ENCODE measurements at regions not wholly inside any gene's neighbourhood (a gene's known extent, or its start where the extent isn't known, plus 50 kb on each side); places are given as distances from the start of the nearest gene placed in this dataset.

GRCh38 chr1:98427664-98428063 lies 233.9 kb upstream of the SNX7 start:
- POLR2A ChIA-PET, result no interaction called here
- no peak for DNase-seq (ENCODE audit: extremely low spot score)
- TF ChIP-seq ZNF384 (IDR thresholded peaks at IDR 0.05), result no peak
- TF ChIP-seq ELF4 (IDR thresholded peaks at IDR 0.05), result no peak
- TF ChIP-seq FOXK2 (IDR thresholded peaks at IDR 0.05), result no peak
- TF ChIP-seq BHLHE40 (IDR thresholded peaks at IDR 0.05; ENCODE audit: borderline replicate concordance), result no peak
- no peak for TF ChIP-seq HDGF (IDR thresholded peaks at IDR 0.05; ENCODE audit: borderline replicate concordance)
- TF ChIP-seq TARDBP (IDR thresholded peaks at IDR 0.05), result no peak
- TF ChIP-seq PKNOX1 (IDR thresholded peaks at IDR 0.05), result no peak
- no peak for TF ChIP-seq LEF1 (IDR thresholded peaks at IDR 0.05; ENCODE audit: borderline replicate concordance)
- TF ChIP-seq NFRKB (IDR thresholded peaks at IDR 0.05), result no peak
- TF ChIP-seq L3MBTL2 (conservative IDR thresholded peaks at IDR 0.05), result no peak
- TF ChIP-seq SP1 (IDR thresholded peaks at IDR 0.05), result no peak
- no peak for TF ChIP-seq CTBP1 (IDR thresholded peaks at IDR 0.05; ENCODE audit: borderline replicate concordance)
- TF ChIP-seq FOXA1 (IDR thresholded peaks at IDR 0.05), result no peak
- no peak for TF ChIP-seq FOXM1 (IDR thresholded peaks at IDR 0.05; ENCODE audit: borderline replicate concordance)
- TF ChIP-seq SUZ12 (IDR thresholded peaks at IDR 0.05), result no peak
- no peak for TF ChIP-seq ARNT (IDR thresholded peaks at IDR 0.05)
- CTCF ChIA-PET, result no interaction called here

- POLR2A ChIA-PET, result interaction anchor here (1.0 kb wide), 1 partner anchor 13 kb away, joined by 3 read pairs; no protein-coding TSS in a partner anchor
- TF ChIP-seq LEF1 (IDR thresholded peaks at IDR 0.05; ENCODE audit: borderline replicate concordance) (no peak), ZNF384 (IDR thresholded peaks at IDR 0.05) (no peak), CTBP1 (IDR thresholded peaks at IDR 0.05; ENCODE audit: borderline replicate concordance) (no peak), BHLHE40 (IDR thresholded peaks at IDR 0.05; ENCODE audit: borderline replicate concordance) (no peak), SUZ12 (IDR thresholded peaks at IDR 0.05) (no peak), PKNOX1 (IDR thresholded peaks at IDR 0.05) (no peak), FOXK2 (IDR thresholded peaks at IDR 0.05) (no peak)
Observed at GRCh38 chr1:98426092-98426491, 235.4 kb upstream of the SNX7 start.

GRCh38 chr1:98422816-98423215 lies 238.7 kb upstream of the SNX7 start:
- TF ChIP-seq CTBP1 (IDR thresholded peaks at IDR 0.05; ENCODE audit: borderline replicate concordance) (no peak), SP1 (IDR thresholded peaks at IDR 0.05) (no peak), FOXM1 (IDR thresholded peaks at IDR 0.05; ENCODE audit: borderline replicate concordance) (no peak), PKNOX1 (IDR thresholded peaks at IDR 0.05) (no peak)
- CTCF ChIA-PET, result no interaction called here
- POLR2A ChIA-PET, result no interaction called here
- DNase-seq (ENCODE audit: extremely low spot score), result no peak

More at GRCh38 chr1:98426092-98426491, 235.4 kb upstream of the SNX7 start:
- CTCF ChIA-PET, result interaction anchor here (0.7 kb wide), 2 partner anchors 71 to 503 kb away, joined by 3 read pairs; no protein-coding TSS in a partner anchor
- DNase-seq (ENCODE audit: extremely low spot score), result no peak

GRCh38 chr1:98421085-98421435 lies 240.5 kb upstream of the SNX7 start:
- POLR2A ChIA-PET, result no interaction called here
- CTCF ChIA-PET, result no interaction called here
- DNase-seq (ENCODE audit: extremely low spot score), result no peak
- TF ChIP-seq LEF1 (IDR thresholded peaks at IDR 0.05; ENCODE audit: borderline replicate concordance), result no peak
- TF ChIP-seq ZNF384 (IDR thresholded peaks at IDR 0.05), result no peak
- TF ChIP-seq ARNT (IDR thresholded peaks at IDR 0.05), result no peak
- no peak for TF ChIP-seq SP1 (IDR thresholded peaks at IDR 0.05)
- no peak for TF ChIP-seq FOXK2 (IDR thresholded peaks at IDR 0.05)
- TF ChIP-seq CTBP1 (IDR thresholded peaks at IDR 0.05; ENCODE audit: borderline replicate concordance), result no peak
- no peak for TF ChIP-seq ELF4 (IDR thresholded peaks at IDR 0.05)
- no peak for TF ChIP-seq BHLHE40 (IDR thresholded peaks at IDR 0.05; ENCODE audit: borderline replicate concordance)
- no peak for TF ChIP-seq NFRKB (IDR thresholded peaks at IDR 0.05)
- no peak for TF ChIP-seq TARDBP (IDR thresholded peaks at IDR 0.05)
- no peak for TF ChIP-seq L3MBTL2 (conservative IDR thresholded peaks at IDR 0.05)
- TF ChIP-seq HDGF (IDR thresholded peaks at IDR 0.05; ENCODE audit: borderline replicate concordance), result no peak
- TF ChIP-seq SUZ12 (IDR thresholded peaks at IDR 0.05), result no peak
- no peak for TF ChIP-seq FOXA1 (IDR thresholded peaks at IDR 0.05)
- no peak for TF ChIP-seq FOXM1 (IDR thresholded peaks at IDR 0.05; ENCODE audit: borderline replicate concordance)
- no peak for TF ChIP-seq PKNOX1 (IDR thresholded peaks at IDR 0.05)

- ChIA-PET POLR2A (no interaction called here), CTCF (no interaction called here)
- no peak for DNase-seq (ENCODE audit: extremely low spot score)
- no peak for TF ChIP-seq NFRKB (IDR thresholded peaks at IDR 0.05)
- no peak for TF ChIP-seq TARDBP (IDR thresholded peaks at IDR 0.05)
- no peak for TF ChIP-seq ARNT (IDR thresholded peaks at IDR 0.05)
- no peak for TF ChIP-seq SUZ12 (IDR thresholded peaks at IDR 0.05)
- TF ChIP-seq ELF4 (IDR thresholded peaks at IDR 0.05), result no peak
- no peak for TF ChIP-seq L3MBTL2 (conservative IDR thresholded peaks at IDR 0.05)
- no peak for TF ChIP-seq FOXM1 (IDR thresholded peaks at IDR 0.05; ENCODE audit: borderline replicate concordance)
- TF ChIP-seq HDGF (IDR thresholded peaks at IDR 0.05; ENCODE audit: borderline replicate concordance), result no peak
- TF ChIP-seq LEF1 (IDR thresholded peaks at IDR 0.05; ENCODE audit: borderline replicate concordance), result no peak
Observed at GRCh38 chr1:98420376-98421084, 241.0 kb upstream of the SNX7 start.

- TF ChIP-seq ARNT (IDR thresholded peaks at IDR 0.05) (no peak), NFRKB (IDR thresholded peaks at IDR 0.05) (no peak), LEF1 (IDR thresholded peaks at IDR 0.05; ENCODE audit: borderline replicate concordance) (no peak), CTBP1 (IDR thresholded peaks at IDR 0.05; ENCODE audit: borderline replicate concordance) (no peak), FOXM1 (IDR thresholded peaks at IDR 0.05; ENCODE audit: borderline replicate concordance) (no peak), HDGF (IDR thresholded peaks at IDR 0.05; ENCODE audit: borderline replicate concordance) (no peak), FOXA1 (IDR thresholded peaks at IDR 0.05) (no peak), ELF4 (IDR thresholded peaks at IDR 0.05) (no peak)
- POLR2A ChIA-PET, result no interaction called here
- DNase-seq (ENCODE audit: extremely low spot score), result no peak
- CTCF ChIA-PET, result no interaction called here
Observed at GRCh38 chr1:98417820-98418219, 243.7 kb upstream of the SNX7 start.
